Stimulated activated memory B cell treated with anti-CD40 and anti-IgM and Interleukin-4, amounts not matched to agents 10 μg/mL and 1 μg/mL and 100 μg/mL, for 72 hours (primary cell): ENCODE measurements at regions not wholly inside any gene's neighbourhood (a gene's known extent, or its start where the extent isn't known, plus 50 kb on each side); places are given as distances from the start of the nearest gene placed in this dataset.

ENCODE experiments used
- ATAC-seq: fragments of 150-1000 bp; cut with Tn5 transposase; 2 replicates; pipeline ENCODE4 v1.10.0; 2021
- H3K27ac Mint-ChIP-seq: one replicate; pipeline ENCODE4 v1.8.0; 2022; ENCODE audit warnings: mild to moderate bottlenecking, mixed read lengths
- H3K27me3 Mint-ChIP-seq: one replicate; pipeline ENCODE4 v1.8.0; 2022; ENCODE audit warnings: mixed read lengths
- H3K36me3 Mint-ChIP-seq: one replicate; pipeline ENCODE4 v1.8.0; 2022; ENCODE audit warnings: mixed read lengths
- H3K4me1 Mint-ChIP-seq: one replicate; pipeline ENCODE4 v1.8.0; 2022; ENCODE audit warnings: mixed read lengths
- H3K4me3 Mint-ChIP-seq: one replicate; pipeline ENCODE4 v1.8.0; 2022; ENCODE audit warnings: mild to moderate bottlenecking, moderate library complexity, mixed read lengths
- H3K9me3 Mint-ChIP-seq: one replicate; pipeline ENCODE4 v1.8.0; 2022; ENCODE audit warnings: mixed read lengths

GRCh38 chr18:71212222-71212621 lies 923.4 kb downstream of the SOCS6 start:
- Mint-ChIP-seq H3K9me3 (no peaks in the 10 kb centered on the region), H3K27ac (no peak overlapping the region), H3K27me3 (no peaks in the 10 kb centered on the region), H3K4me3 (no peak overlapping the region), H3K36me3 (no peaks in the 10 kb centered on the region), H3K4me1 (no peaks in the 10 kb centered on the region)
- peak; percentile 39 for ATAC-seq

GRCh38 chr18:71209944-71210343 lies 921.1 kb downstream of the SOCS6 start:
- Mint-ChIP-seq H3K4me1 (no peaks in the 10 kb centered on the region), H3K27me3 (no peaks in the 10 kb centered on the region), H3K9me3 (peaks cover 4% of the 10 kb centered on the region), H3K4me3 (no peak overlapping the region), H3K27ac (no peak overlapping the region), H3K36me3 (no peaks in the 10 kb centered on the region)
- ATAC-seq: no peak

GRCh38 chr18:71194438-71194837 lies 905.6 kb downstream of the SOCS6 start:
- H3K4me3 Mint-ChIP-seq: no peak overlapping the region
- H3K9me3 Mint-ChIP-seq: no peaks in the 10 kb centered on the region
- no peak overlapping the region for H3K27ac Mint-ChIP-seq
- H3K4me1 Mint-ChIP-seq: no peaks in the 10 kb centered on the region
- no peaks in the 10 kb centered on the region for H3K36me3 Mint-ChIP-seq
- H3K27me3 Mint-ChIP-seq: no peaks in the 10 kb centered on the region
- ATAC-seq: no peak

- no peaks in the 10 kb centered on the region for H3K9me3 Mint-ChIP-seq
- H3K36me3 Mint-ChIP-seq: no peaks in the 10 kb centered on the region
- H3K4me1 Mint-ChIP-seq: no peaks in the 10 kb centered on the region
- no peak overlapping the region for H3K4me3 Mint-ChIP-seq
- no peaks in the 10 kb centered on the region for H3K27me3 Mint-ChIP-seq
- H3K27ac Mint-ChIP-seq: no peak overlapping the region
- ATAC-seq: no peak
These were observed 900.7 kb downstream of the SOCS6 start for GRCh38 chr18:71189581-71189980.

- Mint-ChIP-seq H3K36me3 (no peaks in the 10 kb centered on the region), H3K4me3 (no peak overlapping the region), H3K9me3 (no peaks in the 10 kb centered on the region), H3K4me1 (no peaks in the 10 kb centered on the region), H3K27me3 (no peaks in the 10 kb centered on the region), H3K27ac (no peak overlapping the region)
- no peak for ATAC-seq
These were observed 879.8 kb downstream of the SOCS6 start for GRCh38 chr18:71168557-71169145.

- Mint-ChIP-seq H3K4me3 (no peak overlapping the region), H3K4me1 (no peaks in the 10 kb centered on the region), H3K27ac (no peak overlapping the region), H3K9me3 (peaks cover 1% of the 10 kb centered on the region), H3K27me3 (no peaks in the 10 kb centered on the region), H3K36me3 (no peaks in the 10 kb centered on the region)
- ATAC-seq: no peak
These were observed 847.6 kb downstream of the SOCS6 start for GRCh38 chr18:71136487-71136886.

- H3K4me1 Mint-ChIP-seq: no peaks in the 10 kb centered on the region
- H3K9me3 Mint-ChIP-seq: peaks cover 5% of the 10 kb centered on the region
- no peaks in the 10 kb centered on the region for H3K36me3 Mint-ChIP-seq
- no peak overlapping the region for H3K4me3 Mint-ChIP-seq
- no peak for ATAC-seq
- no peaks in the 10 kb centered on the region for H3K27me3 Mint-ChIP-seq
- no peak overlapping the region for H3K27ac Mint-ChIP-seq
These were observed 845.3 kb downstream of the SOCS6 start for GRCh38 chr18:71134122-71134521.

GRCh38 chr18:71131918-71132317 lies 843.1 kb downstream of the SOCS6 start:
- Mint-ChIP-seq H3K27me3 (no peaks in the 10 kb centered on the region), H3K4me3 (no peak overlapping the region), H3K36me3 (no peaks in the 10 kb centered on the region), H3K27ac (no peak overlapping the region), H3K9me3 (peaks cover 5% of the 10 kb centered on the region), H3K4me1 (no peaks in the 10 kb centered on the region)
- ATAC-seq: no peak

- ATAC-seq: no peak
- H3K9me3 Mint-ChIP-seq: peaks cover 8% of the 10 kb centered on the region
- no peak overlapping the region for H3K4me3 Mint-ChIP-seq
- no peak overlapping the region for H3K27ac Mint-ChIP-seq
- H3K36me3 Mint-ChIP-seq: no peaks in the 10 kb centered on the region
- H3K4me1 Mint-ChIP-seq: no peaks in the 10 kb centered on the region
- no peaks in the 10 kb centered on the region for H3K27me3 Mint-ChIP-seq
These were observed 841.5 kb downstream of the SOCS6 start for GRCh38 chr18:71130351-71130750.

- no peak for ATAC-seq
- Mint-ChIP-seq H3K36me3 (no peaks in the 10 kb centered on the region), H3K27me3 (no peaks in the 10 kb centered on the region), H3K9me3 (peaks cover 22% of the 10 kb centered on the region), H3K27ac (no peak overlapping the region), H3K4me3 (no peak overlapping the region), H3K4me1 (no peaks in the 10 kb centered on the region)
These were observed 836.7 kb downstream of the SOCS6 start for GRCh38 chr18:71125581-71125980.

- no peak overlapping the region for H3K4me3 Mint-ChIP-seq
- no peaks in the 10 kb centered on the region for H3K4me1 Mint-ChIP-seq
- no peak overlapping the region for H3K27ac Mint-ChIP-seq
- H3K36me3 Mint-ChIP-seq: no peaks in the 10 kb centered on the region
- peaks cover 11% of the 10 kb centered on the region for H3K9me3 Mint-ChIP-seq
- no peak for ATAC-seq
- no peaks in the 10 kb centered on the region for H3K27me3 Mint-ChIP-seq
These were observed 827.7 kb downstream of the SOCS6 start for GRCh38 chr18:71116535-71116934.

GRCh38 chr18:71115261-71115660 lies 826.4 kb downstream of the SOCS6 start:
- no peak for ATAC-seq
- H3K4me1 Mint-ChIP-seq: no peaks in the 10 kb centered on the region
- no peak overlapping the region for H3K4me3 Mint-ChIP-seq
- H3K27ac Mint-ChIP-seq: no peak overlapping the region
- no peaks in the 10 kb centered on the region for H3K36me3 Mint-ChIP-seq
- no peaks in the 10 kb centered on the region for H3K27me3 Mint-ChIP-seq
- peaks cover 3% of the 10 kb centered on the region for H3K9me3 Mint-ChIP-seq

GRCh38 chr18:71114550-71115210 lies 825.8 kb downstream of the SOCS6 start:
- H3K27ac Mint-ChIP-seq: no peak overlapping the region
- no peak overlapping the region for H3K4me3 Mint-ChIP-seq
- no peaks in the 10 kb centered on the region for H3K36me3 Mint-ChIP-seq
- H3K27me3 Mint-ChIP-seq: no peaks in the 10 kb centered on the region
- no peak for ATAC-seq
- H3K9me3 Mint-ChIP-seq: no peaks in the 10 kb centered on the region
- no peaks in the 10 kb centered on the region for H3K4me1 Mint-ChIP-seq

GRCh38 chr18:71107244-71107643 lies 818.4 kb downstream of the SOCS6 start:
- Mint-ChIP-seq H3K36me3 (no peaks in the 10 kb centered on the region), H3K4me3 (no peak overlapping the region), H3K4me1 (no peaks in the 10 kb centered on the region), H3K27me3 (no peaks in the 10 kb centered on the region), H3K9me3 (no peaks in the 10 kb centered on the region), H3K27ac (no peak overlapping the region)
- no peak for ATAC-seq

- no peak for ATAC-seq
- Mint-ChIP-seq H3K9me3 (no peaks in the 10 kb centered on the region), H3K27me3 (no peaks in the 10 kb centered on the region), H3K27ac (no peak overlapping the region), H3K4me3 (no peak overlapping the region), H3K36me3 (no peaks in the 10 kb centered on the region), H3K4me1 (no peaks in the 10 kb centered on the region)
These were observed 817.9 kb downstream of the SOCS6 start for GRCh38 chr18:71106701-71107100.

GRCh38 chr18:71105994-71106546 lies 817.2 kb downstream of the SOCS6 start:
- H3K27ac Mint-ChIP-seq: no peak overlapping the region

More at GRCh38 chr18:71105994-71106546, 817.2 kb downstream of the SOCS6 start:
- Mint-ChIP-seq H3K4me3 (no peak overlapping the region), H3K9me3 (no peaks in the 10 kb centered on the region), H3K36me3 (no peaks in the 10 kb centered on the region), H3K4me1 (no peaks in the 10 kb centered on the region), H3K27me3 (no peaks in the 10 kb centered on the region)
- ATAC-seq: no peak
